CD1c-positive myeloid dendritic cell (primary cell): ENCODE measurements at regions not wholly inside any gene's neighbourhood (a gene's known extent, or its start where the extent isn't known, plus 50 kb on each side); places are given as distances from the start of the nearest gene placed in this dataset.
"Not testable (repeated sequence)": the region's sequence is repeated elsewhere in the genome, so short reads cannot be mapped to it uniquely, and the experiment has no call there.

ENCODE experiments used
- DNase-seq: peaks from one replicate; pipeline ENCODE4 v3.0.0-alpha.2; 2016; ENCODE audit errors: extremely low spot score

DNA sequence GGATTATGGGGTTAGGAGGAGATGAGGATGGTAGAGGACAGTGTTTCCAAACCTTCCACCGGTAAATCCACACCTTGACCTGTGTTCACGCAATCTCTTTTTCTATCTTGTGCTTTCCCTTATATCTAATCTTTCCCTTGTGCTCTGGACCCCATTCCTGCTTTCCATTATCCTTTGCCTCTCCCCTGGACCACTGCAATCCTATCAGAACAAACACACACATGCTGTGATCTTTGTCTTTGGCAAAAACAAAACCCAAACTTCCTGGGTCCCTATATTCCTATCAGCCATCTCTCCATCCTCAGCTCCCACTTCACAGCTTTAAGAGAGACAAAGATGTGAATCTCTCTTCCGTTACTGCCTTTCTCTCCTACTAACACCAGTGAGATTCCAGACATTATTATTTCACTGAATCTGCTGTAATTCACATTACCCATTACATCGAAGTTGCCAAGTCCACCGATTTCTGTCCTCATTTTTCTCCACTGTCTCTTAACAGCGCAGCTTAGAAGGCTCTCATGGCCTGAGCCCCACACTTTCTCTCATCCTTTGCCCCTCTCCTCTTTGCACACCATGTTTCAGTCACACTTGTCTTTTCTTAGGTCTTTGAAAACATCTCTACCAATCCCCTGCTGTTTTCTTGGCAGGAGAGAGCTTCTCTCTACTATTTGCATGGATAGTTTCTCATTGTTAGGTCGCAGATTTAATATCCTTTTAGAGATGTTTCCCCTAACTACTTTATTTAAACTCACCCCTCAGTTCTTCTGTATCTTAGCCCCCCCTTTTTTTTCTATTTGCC, 230.0 kb upstream of the B3GALT2 start:
- DNase-seq = no peak

DNA sequence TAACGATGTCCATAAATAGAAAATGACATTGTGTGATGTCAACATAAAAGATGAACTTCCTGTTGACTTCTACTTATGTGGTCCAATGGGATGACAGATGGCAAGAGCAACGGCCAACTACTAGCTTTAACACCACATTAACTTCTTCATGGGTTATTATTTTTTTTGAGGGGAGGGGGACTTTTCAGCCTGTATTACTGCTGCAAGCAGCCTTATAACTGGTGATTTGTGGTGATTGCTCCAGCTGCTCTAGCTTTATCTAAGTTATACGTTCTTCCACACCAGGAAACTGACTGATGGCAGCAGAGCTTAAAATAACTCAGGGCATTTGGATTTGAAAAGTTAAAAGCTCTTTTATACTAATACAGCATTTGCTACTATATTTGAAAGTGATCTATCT, 228.8 kb upstream of the B3GALT2 start:
- DNase-seq = no peak

DNA sequence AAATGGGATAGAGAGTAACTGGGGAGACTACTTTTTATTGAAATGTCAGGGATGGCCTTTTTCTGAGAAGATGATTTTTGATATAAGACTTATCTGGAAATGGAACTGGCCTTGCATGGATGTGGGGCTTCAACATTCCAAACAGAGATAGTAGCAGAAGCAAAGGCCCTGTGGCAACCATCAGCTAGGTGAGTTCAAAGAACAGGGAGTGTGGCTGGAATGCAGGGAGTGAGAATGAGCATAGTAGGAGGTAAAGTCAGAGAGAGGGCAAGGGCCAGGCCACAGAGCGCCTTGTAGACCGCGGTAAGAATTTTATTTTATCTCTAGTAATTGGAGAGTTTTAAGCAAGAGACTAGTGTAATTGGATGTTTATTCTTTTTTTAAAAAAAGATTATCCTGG, 227.0 kb upstream of the B3GALT2 start:
- DNase-seq = no peak

DNA sequence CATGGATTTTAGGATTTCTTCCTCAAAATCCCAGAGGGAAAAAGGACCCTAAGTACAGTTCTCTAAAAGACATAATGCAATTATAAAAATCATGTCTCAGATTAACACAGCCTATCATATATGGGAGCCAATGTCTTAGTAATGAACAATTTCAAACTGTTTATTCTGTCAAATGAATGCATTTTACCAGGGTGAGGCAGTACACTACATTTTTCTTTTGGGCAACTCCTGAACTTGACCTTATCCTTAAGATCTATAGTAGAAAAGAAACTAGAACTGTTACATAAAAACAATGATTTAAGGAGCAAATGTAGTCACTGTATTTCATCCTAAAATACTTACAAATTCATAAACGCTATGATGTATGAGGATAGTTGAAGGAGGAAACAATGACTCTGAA, 226.3 kb upstream of the B3GALT2 start:
- DNase-seq = no peak

DNA sequence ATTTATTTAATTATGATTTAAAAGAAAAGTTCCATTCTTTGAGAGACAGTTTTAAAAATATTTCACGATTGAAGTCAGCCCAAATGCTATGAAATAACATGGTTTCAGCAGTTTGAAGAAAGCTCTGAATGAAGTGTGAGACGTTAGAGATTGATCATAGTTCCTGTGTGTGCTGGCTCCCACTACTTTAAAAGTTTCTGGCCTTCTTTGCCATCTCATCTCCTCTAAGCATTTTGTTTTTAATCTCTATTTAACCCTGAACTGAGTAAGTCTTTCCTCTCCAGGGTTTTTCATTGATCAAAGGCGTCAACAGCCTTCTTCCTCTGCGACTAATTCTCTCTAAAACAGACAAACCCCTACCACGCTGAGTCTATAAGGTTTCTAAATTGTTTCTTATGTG, 225.3 kb upstream of the B3GALT2 start:
- DNase-seq = no peak

DNA sequence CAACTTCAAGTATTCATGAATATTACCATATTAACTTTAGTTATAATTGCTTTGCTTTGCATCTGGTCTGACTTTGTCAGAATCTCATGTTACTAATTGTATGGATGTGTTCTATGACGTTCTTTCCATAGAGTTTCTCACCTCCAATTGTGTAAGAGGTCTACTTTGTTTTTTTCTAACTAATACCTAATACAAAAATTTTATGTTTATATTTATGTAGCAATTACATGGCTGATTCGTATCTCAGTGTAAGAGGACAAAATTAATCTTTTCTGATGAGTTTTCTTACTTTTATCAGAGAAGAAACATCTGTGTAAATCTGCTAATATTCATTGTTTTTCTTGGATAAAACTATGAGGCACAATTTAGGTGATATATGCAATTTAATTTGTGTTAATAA, 224.8 kb upstream of the B3GALT2 start:
- DNase-seq = no peak

DNA sequence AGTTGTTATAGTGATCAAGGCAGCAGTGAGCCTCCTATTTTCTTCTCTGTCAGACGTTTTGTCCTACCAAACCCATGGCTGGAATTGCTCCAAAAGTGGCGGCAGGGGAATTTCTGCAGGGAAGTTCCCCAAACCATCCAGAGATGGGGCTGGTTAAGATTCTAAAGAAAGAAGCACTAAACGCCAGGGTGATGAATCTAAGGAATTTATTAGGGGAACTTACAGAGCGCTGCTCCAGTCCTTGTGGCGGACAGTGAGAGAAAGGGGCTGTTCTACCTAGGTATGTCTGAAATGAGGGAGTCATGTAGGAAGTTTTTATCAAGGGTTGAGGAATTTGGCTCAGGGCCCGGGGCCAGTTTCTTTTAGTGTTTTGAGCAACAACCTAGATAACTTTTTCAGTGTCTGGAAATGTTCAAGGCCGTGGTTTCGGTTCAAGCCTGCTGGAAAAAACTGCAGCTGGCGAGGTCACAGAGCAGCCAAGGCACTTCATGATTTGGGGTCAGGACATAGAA, 222.4 kb upstream of the B3GALT2 start:
- no peak for DNase-seq

DNA sequence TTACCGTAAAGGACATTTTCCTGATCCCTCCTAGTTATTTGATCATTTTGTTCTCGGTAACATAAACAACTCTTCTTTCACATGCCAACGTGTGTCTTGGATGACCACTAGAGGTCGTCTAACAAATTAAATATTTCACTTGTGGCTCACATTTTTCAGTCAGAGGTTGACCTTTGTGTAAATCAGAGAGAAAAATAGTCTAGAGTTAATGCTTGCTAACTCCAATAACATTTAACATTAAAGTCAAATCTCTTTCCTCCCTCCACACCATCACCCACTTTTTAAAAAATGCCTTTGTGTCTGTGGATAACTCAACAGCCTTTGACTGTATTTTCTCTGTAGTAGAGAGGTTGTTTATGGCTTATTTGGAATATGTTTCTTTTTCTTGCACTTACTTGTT, 220.5 kb upstream of the B3GALT2 start:
- peak; percentile 55 for DNase-seq

DNA sequence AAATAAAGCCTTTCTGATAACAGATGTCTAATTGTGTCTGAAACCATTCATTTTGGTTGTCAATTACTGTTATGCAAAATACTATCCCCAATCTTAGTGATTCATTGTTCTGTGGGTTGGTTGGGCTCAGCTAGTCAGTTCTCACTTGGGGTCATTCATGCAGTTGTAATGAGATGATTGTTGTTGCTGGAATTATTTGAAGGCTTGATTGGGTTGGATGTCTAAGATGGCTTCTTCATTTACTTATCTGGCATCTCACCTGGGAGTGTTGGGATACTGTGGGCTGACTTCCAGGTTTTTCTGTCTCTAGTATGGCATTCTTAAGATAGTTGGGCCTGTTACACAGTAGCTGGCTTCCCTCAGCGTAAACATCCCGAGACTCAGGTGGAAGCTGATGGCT, 217.8 kb upstream of the B3GALT2 start:
- DNase-seq = no peak

DNA sequence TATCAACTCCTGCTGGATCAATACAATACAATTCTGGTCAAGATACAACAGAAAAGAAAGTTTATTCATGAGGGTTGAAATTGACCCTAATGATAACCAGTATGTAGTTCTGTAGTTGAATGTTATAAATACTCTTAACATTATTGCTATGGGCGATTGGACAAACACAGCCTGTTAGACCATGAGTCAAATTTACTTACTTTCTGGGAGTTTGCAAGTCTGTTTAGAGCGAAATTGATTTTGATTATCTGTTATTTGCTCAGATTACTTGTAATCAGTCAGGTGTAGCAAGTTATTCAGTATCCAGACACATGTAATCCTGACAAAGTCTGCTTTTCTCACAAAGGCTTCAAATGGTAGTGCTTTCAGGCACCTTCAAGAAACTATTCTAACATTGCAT, 216.6 kb upstream of the B3GALT2 start:
- no peak for DNase-seq

DNA sequence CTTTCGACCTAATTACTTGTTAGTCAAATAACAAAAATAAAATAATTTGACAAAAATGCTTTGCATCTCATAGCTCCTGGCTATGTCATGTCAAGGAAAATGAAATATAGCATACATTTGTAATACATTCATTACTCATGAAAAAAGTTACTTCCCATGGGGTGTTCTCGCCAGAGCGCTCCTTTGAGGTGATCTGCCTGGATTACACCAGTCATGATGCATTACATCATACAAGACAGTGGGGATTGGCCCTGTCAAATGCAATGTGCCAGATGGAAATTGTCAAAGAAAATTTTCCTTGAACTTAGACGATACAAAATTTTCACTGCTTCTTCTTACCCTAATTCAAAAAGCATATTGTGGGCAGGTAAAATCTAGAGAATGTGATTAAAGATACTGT, 215.6 kb upstream of the B3GALT2 start:
- DNase-seq = no peak

DNA sequence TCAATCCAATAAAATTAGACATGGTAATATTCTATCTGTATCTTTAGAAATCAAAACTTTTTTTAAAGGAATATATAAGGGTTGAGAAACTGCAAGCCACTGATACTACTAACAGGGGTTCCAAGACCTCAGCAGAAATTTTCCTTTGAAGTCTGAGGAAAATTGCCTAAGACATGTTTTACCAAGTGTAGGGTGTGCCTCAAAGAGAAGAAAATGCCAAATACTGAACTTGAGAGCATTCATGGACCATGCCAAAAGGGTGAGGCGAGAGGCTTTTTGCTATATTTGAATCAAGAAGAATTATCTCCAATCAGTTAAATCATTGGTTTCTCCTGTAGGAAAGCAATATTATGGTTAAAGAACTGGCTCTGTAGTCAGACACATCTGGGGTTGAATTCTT, 207.9 kb upstream of the B3GALT2 start:
- no peak for DNase-seq

DNA sequence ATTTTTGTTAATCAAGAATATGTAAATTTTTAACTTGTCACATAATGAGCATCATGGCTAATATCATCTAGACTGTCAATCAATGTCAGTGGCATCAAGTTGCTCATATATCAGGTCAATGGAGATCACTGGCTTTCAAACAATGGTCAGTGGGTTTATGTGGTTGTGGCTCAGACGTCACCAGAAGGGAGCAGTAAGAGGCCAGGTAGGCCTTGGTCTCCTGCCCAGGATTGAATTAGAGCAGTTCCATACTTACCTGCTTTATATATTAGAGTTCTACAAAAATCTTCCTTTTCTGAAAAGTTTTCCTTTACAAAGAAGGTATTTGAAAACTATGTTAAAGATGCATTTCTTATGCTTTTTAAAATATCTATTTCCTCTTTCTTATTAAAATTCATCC, 206.3 kb upstream of the B3GALT2 start:
- no peak for DNase-seq

DNA sequence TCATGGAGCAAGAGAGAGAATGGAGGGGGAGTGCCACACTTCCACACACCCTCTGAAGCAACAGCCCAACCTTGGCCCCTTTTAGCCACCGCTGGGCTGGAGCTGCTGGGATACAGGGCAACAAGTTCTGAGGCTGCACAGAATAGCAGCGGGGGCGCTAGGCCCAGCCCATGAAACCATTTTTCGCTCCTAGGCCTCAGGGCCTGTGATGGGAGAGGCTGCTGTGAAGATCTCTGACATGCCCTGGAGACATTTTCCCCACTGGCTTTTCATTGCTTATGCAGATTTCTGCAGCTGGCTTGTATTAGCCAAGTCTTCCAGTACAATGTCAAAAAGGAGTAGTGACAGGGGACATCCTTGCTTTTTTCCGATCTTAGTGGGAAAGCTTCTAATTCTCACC, 202.3 kb upstream of the B3GALT2 start:
- no peak for DNase-seq

DNA sequence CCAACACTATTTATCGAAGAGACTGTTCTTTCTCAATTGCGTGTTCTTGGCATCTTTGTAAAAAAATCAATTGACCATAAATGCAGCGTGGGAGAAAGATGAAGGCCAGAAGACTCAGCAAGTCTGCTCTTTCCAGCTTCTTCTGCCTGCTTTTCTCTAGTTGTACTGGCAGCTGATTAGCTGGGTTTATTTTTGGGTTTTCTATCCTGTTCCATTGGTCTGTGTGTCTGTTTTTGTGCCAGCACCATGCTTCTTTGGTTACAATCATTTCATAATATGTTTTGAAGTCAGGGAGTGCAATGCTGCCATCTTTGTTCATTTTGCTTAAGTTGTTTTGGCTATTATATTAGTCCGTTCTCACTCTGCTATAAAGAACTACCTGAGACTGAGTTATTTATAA, 201.8 kb upstream of the B3GALT2 start:
- no peak for DNase-seq

DNA sequence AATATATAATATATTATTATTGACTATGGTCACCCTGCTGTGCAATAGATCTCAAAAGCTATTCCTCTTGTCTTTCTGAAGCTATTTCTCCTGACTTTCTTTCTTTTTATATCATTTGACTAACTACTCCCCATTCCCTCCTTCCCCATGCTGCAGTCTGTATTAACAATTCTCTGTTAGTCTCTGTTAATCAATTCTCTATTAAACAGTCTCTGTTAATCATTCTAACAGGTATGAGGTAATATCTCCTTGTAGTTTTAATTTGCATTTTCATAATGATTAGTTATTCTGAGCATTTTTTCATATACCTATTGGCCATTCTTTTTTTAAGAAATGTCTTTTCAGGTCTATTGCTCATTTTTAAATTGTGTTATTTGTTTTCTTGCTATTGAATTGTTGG, 201.0 kb upstream of the B3GALT2 start:
- no peak for DNase-seq

DNA sequence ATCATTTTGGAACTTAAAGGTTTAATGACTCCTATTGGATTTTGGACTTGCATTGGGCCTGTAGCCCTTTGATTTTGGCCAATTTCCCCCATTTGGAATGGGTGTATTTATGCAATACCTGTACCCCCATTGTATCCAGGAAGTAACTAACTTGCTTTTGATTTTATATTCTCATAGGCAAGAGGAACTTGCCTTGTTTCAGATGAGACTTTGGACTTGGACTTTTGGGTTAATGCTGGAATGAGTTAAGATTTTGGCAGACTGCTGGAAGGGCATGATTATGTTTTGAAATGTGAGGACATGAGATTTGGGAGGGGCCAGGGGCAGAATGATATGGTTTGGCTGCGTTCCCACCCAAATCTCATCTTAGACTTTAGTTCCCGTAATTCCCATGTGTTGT, 192.0 kb upstream of the B3GALT2 start:
- not testable (repeated sequence) for DNase-seq

DNA sequence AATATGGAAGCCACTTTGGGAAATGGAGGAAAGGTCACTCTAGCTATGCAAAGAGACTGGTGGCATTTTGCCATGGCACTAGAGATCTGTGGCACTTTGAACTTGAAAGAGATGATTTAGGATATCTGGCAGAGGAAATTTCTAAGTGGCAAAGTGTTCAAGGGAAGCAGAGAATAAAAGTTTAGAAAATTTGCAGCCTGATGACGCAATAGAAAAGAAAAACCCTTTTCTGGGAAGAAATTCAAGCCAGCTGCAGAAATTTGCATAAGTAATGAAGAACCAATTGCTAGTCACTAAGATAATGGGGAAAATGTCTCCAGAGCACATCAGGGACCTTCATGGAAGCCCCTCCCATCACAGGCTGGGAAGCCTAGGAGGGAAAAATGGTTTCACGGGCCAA, 191.1 kb upstream of the B3GALT2 start:
- no peak for DNase-seq

DNA sequence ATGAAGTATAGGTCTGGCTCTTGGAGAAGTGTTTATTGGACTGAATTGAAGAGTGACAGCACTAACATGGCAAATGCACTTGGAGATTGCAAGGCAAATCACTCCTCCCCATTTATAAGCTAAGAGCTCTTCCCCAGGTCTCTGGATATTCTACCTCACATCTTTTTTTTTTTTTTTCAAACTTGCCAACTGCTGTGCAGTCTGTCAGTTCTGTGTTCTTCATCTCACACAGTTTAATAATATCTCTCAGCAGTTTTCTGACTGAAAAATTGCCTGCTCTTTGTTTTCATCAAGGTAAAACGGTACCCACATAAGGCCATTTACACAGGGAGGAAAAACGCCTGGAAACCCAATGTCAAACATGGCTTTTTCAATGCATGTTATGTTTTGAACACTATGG, 186.1 kb upstream of the B3GALT2 start:
- no peak for DNase-seq

DNA sequence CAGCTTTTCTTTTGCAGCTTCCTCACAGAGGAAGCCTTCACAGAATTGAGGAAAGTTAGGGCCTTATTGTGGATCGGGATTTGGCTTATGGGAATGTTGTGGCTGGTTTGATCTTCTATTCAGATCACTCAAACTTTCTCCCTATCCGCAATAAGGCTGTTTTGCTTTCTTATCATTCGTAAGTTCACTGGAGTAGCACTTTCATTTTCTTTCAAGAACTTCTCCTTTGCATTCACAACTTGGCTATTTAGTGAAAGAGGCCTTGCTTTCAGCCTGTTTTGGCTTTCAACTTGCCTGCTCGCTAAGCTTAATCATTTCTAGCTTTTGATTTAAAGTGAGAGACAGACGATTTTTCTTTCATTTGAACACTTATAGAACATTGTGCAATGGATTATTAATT, 181.9 kb upstream of the B3GALT2 start:
- DNase-seq = peak; percentile 6

DNA sequence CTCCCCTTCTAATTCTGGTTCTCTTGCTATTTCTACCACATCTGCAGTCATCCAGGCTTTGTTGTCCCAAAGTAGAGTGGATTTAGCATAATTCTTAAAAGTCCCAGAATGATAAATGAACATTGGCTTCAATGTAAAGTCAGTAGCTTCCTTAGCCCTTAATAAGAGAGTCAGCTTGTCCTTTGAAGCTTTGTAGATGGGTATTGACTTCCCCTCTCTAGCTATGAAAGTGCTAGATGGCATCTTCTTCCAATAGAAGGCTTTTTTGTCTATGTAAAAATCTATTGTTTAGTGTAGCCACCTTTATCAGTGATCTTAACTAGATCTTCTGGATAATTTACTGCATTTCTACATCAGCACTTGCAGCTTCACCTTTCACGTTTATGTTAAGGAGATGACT, 181.4 kb upstream of the B3GALT2 start:
- DNase-seq = no peak

DNA sequence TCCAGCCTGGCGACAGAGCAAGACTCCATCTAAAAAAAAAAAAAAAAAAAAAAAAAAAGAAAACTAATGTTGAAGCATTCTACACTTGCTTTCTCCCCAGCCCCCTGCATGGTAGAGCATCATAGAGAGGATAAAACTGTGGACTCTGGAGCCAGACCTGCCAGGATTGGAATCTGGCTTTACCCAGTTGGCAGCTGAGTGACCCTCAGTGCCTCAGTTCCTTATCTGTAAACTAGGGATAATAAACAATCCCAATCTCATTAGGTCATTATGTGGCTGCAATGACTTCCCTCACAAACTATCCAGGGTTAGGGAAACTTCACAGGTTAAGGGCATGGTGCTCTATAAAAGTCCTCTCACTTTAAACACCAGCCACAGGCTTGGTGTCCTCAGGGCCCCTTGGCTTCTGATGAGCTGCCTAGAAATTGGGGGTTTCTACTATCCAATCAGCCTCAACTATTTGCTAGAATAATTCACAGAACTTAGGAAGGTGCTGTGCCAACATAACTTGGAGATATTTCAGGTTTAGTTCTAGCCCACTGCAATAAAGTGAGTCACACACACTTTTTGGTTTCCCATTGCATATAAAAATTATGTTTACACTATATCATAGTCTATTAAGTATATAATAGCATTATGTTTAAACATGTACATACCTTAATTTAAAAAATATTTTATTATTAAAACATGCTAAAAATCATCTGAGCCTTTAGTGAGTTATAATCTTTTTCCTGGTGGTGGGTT, 180.5 kb upstream of the B3GALT2 start:
- DNase-seq = no peak

DNA sequence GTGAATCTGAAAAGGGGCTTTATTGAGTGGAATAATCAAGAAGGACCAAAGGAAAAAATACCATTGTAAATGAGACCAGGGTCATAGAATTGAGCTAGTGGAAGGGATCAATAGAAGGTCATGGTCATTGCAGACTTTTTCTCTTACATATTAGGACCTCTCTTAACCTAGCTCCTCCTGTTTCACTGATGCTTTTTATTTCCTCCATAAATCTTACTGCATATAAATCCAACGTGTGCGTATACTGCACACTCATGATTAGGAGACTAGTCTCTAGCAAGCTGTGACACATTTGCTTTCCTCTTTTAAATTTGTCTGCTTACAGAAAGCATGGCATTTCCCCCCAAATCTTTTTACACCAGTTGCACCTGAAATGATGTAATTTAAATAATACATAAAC, 179.6 kb upstream of the B3GALT2 start:
- DNase-seq = no peak
